ENCODE measurements at regions not wholly inside any gene's neighbourhood (a gene's known extent, or its start where the extent isn't known, plus 50 kb on each side); places are given as distances from the start of the nearest gene placed in this dataset.
"Not testable (repeated sequence)": the region's sequence is repeated elsewhere in the genome, so short reads cannot be mapped to it uniquely, and the experiment has no call there.

DNA sequence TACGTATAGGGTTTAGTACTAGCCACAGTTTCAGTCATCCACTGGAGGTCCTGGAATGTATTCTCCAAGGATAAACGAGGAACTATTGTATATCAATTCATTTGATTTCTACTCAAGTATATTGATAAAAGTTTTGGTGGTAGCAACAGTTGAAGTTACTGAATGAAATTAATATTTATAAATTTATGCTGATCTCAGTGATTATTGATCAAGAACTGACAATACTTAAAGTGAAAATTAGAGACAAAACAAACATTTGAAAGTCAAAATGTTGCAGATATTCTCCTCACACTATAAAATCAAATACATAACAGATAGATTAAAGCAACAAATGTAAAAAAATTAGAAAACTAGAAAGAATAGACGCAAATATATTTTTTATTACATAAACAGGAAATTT, 150.9 kb upstream of the SLC35G4 start:
- DNase-seq (ENCODE audit: low spot score), result no peak

DNA sequence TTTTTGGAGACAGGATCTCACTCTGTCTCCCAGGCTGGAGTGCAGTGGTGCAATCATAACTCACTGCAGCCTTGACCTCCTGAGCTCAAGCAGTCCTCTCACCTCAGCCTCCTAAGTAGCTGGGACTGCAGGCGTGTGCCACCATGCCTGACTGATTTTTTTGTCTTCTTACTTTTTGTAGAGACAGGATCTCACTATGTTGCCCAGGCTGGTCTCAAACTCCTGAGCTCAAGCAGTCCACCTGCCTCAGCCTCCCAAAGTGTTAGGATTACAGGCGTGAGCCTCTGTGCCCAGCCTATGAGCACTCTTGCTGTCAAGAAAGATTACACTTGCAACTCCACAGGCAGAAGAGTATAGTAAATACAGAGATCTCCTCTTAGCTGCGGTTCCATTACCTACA, 151.5 kb upstream of the SLC35G4 start:
- DNase-seq (ENCODE audit: low spot score), result not testable (repeated sequence)

DNA sequence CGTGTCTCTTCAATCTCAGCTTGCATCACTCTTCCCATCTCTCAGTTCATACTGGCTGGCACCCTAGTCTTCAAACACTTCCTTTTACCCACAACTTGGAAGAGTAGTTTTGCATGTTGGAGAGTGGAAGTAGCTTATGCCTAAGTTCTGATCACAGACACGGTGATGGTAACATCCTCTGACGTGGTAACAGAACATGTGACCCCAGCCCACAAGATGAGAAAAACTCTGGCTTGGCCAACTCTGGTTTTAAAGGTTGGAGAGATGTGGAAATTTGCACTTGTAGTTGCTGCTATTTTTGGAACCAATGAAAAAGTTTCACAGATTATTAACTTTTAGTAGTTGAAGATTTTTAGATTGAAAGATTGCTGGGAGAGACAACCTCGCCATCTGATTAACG, 155.4 kb upstream of the SLC35G4 start:
- DNase-seq (ENCODE audit: low spot score), result no peak

DNA sequence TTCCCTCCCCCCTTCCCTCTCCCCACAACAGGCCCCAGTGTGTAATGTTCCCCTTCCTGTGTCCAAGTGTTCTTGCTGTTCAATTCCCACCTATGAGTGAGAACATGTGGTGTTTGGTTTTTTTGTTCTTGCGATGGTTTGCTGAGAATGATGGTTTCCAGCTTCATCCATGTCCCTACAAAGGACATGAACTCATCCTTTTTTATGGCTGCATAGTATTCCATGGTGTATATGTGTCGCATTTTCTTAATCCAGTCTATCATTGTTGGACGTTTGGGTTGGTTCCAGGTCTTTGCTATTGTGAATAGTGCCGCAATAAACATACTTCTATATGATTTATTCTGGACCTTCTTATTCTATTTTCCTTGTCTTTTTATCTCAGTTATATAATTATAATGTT, 165.2 kb upstream of the SLC35G4 start:
- DNase-seq (ENCODE audit: low spot score), result not testable (repeated sequence)

DNA sequence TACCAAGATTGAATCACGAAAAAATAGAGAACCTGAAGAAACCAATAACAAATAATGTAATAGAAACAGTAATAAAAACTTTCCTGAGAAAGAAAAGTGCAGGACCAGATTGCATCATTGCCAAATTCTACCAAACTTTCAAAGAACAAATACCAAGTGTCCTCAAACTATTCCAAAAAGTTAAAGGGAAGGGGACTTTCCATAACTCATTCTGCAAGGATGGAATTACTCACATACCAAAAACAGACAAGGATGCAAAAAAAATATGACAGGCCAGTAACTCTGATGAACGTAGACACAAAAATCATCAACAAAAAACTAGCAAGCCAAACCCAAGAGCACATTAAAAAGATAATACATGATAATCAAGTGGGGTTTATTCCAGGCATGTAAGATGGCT, 172.3 kb upstream of the SLC35G4 start:
- no peak for DNase-seq (ENCODE audit: low spot score)

DNA sequence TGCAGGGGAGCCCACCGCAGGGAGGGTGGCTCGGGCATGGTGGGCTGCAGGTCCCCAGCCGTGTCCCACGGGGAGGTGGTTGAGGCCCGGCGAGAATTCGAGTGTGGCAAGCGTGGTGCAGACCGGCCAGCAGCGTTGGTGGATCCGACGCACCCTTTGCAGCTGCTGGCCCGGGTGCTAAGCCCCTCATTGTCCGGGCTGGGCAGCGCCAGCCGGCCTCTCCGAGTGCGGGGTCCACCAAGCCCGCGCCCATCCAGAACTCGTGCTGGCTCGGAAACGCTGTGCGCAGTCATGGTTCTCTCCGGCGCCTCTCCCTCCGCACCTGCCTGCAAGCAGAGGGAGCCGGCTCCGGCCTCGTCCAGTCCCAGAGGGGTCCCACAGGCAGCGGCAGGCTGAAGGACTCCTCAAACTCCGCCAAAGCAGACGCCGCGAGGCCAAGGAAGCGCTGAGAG, 177.0 kb upstream of the SLC35G4 start:
- no peak for DNase-seq (ENCODE audit: low spot score)

DNA sequence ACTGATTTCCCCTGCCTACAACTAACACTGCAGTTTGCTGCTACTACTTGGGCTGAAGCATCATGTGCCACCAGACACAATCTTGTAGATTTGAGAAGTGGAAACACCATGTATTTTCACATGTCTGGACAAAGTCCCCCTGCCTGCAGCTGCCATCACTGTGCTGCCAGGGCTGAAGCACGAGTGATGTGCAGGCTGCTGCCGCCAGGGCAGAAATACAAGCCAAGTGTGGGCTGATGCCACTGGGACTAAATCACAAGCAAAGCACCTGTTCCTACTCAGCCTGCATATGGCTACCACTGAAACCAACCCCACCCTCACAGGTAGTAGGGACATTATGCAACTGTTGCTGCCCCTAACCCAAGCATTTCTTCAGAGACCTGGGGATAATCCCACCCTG, 179.5 kb upstream of the SLC35G4 start:
- DNase-seq (ENCODE audit: low spot score), result no peak

DNA sequence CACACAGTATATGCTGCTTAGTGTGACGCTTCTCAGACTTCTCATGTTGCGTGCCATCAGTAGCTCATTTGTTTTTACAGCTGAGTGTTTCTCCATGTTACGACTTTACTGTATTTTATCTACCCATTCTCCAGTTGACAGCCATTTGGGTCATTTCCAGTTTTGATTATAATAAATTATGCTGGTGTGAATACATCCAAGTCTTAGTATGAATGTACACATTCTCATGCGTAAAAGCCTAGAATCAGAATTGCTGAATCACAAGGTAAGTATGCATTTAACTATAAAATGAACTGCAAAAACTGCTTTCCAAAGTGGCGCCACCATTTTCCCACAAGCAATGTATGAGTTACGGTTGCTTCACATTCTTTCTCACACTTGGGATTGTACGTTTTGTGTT, 184.2 kb upstream of the SLC35G4 start:
- DNase-seq (ENCODE audit: low spot score), result no peak

DNA sequence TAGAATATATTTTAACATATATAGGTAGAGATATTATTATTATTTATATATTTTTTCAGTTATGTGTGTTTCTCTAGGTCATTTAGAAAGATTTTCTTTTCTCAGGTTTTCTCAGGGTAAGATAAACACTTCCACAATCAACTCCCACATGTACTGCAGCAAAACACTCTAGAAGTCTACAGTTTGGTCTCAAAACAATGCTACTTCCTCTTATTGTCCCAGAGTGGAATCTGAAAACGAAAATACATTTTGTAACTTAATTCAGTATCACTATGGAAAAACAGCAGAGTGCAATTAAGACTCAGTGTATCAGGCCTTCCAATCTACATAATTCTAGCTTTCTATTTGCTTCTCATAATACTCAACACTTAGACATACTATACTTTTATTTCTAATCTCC, 190.1 kb upstream of the SLC35G4 start:
- no peak for DNase-seq (ENCODE audit: low spot score)

DNA sequence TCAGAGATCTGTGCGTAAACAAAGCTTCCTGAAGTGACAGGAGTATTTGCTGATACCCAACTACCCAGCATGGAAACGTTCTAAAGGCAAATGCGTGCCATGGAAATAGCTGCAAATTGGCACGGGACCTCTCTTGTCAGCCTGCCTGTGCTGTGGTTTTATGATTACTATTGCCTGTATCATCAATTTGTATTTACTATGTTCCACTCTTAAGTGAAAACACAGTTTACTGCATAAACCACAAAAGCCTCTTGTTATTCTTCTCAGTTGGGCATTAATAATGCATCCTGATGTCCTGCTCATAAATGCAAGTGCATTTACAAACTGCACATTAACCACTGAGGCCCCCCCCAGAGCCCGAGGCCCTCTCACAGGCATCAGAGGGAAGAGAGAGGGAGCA, 196.6 kb upstream of the SLC35G4 start:
- no peak for DNase-seq (ENCODE audit: low spot score)

DNA sequence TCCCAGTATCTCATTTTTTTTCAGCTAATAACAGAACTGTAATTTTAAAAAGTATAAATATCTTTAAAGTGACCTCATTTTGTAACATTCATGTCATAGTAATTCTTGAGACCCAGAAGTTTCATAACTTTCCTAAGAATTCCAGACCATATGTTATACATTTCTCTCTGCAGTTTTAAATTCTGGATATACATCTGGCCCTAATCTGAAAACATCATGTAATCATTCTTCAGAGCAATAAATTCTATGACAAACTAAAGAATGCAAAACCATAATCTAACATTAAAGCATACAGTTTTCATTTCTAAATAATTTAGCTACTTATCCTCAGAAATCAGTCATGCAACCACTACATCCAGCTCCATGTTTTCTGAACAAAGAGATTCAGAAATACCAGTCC, 198.3 kb upstream of the SLC35G4 start:
- DNase-seq (ENCODE audit: low spot score), result no peak

DNA sequence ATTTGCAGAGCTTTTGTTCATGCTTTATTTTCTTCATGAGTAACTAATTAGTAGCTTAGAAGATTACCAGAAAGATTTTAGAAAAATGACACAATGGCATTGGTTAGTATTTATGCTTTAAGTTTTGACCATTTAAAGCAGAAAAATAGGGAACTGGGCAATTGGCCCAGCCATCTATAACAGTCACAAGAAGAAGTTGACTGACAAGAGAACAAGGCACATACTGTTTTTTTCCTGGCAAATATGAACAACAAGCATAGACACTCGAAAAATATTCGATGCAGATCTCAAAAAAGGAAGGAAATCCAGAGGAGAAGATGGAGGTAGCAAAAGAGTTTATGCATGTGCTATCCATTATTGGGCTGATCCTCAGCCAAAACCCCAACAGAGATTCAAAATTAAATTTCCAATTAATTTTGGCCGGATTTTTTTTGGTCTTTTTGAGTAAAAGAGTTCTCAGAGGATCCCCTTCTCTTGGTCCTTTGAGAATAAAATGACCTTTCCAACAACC, 200.8 kb upstream of the SLC35G4 start:
- no peak for DNase-seq (ENCODE audit: low spot score)

DNA sequence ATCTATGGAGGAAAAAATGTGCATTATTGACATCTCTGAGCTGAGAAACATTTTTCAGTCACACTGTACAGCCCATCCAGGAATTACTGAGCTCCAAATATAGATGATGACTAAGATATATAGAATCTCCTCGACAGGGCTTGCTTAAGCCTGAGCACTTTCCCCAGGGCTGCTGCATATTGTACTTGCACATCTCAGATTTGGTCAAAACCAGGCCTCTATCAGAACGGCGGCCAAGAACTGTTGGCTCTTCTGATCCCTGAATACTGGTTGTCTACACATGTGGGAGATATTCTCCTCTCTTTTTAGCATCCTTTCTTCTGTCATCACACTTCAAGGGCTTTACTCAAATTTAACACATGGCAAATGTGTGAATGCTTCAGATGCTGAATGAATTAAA, 201.5 kb upstream of the SLC35G4 start:
- DNase-seq (ENCODE audit: low spot score), result no peak

DNA sequence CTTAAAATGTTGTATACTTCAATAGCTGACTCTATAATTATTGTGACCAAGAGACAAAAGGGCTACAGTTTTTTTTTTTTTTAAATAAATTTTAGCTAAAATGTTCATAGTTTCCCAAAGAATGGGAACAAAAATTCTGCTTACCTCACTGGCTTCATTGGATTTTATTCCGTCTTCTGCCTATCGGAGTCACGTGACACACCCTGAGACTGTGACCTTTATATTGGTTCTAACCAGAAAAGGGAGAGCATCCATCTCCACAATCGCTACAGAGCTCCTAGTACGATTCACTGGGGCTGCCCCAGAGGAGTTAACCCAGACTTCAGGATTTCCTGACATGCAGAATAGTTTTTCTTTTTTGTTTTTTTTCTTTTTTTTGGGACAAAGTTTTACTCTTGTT, 203.6 kb upstream of the SLC35G4 start:
- no peak for DNase-seq (ENCODE audit: low spot score)

DNA sequence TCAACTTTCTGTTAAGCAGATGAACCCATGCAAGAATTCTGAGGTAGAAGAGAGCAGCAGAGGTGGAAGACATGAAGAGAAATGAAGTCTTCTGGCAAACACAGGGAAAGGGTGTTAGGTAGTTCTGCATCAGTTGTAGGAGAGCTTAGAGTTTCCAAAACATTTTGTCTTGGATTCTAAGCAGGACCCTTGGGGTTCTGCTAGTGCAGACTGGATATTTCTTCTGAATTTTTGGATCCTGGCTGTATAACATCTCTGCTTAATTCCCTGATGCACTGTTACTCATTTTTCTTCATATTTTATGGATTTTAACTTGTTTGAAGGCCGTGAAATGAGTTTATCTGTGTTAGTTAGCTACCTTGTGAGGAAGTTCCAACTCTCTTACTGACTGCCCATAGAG, 208.7 kb upstream of the SLC35G4 start:
- no peak for DNase-seq (ENCODE audit: low spot score)

DNA sequence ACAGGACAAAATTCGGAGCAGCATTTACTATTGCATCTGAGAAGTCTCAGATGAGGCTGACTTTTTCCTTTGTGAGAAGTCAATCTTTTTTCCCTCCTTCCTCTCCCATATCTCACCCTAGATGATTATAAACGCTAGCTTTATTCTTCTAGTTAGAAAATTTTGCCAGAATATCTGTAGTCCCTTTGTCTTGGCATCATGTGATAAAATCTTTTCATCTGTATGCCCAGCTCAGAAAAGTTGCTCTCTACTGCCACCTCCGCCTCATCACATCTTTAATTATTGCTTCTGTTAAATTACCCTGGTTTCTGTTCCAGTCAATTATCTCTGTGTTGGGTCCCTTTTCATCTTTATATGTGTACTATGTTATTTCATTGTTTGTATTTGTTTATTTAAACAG, 210.8 kb upstream of the SLC35G4 start:
- DNase-seq (ENCODE audit: low spot score), result no peak

DNA sequence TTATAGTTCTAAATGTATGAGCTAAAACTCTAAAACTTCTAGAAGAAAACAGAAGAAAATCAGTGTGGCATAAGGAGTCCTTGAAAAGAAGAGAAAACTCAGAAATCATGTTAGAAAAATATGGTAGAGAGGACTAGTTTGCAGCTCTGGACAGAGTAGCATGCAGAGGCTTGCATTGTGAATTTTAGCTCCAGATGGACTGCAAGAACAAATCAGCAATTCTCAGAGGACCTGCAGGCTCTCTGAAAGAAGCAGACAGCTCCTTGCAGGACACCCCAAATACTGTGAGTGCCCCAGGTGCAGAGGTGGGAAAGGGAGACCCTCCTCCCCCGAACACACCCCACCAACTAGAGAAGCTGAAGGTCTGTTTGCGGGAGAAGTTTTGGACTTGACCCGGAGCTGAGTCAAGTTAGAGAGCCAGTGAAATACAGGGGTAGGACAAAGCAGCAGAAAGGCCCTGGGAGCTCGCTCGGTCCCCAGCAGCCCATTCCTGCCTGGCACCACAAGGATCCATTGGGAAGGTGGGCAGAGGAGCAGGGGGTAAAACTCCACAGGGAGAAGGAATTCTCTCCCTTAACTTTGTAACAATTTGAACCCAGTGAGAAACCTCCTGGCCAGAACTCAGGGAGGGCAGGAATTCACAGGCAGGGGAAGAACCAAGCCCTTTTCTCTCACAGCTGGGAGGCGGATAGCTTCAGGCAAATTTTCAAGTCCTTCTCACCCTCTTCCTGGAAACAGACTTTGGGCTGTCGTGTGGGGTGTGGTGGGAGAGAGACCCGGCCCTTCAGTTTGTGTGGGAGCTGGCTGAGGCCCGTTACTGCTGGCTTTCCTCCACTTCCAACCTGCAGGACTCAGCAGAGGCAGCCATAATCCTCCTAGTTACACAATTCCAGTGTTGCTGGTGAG, 216.2 kb upstream of the SLC35G4 start:
- no peak for DNase-seq (ENCODE audit: low spot score)

DNA sequence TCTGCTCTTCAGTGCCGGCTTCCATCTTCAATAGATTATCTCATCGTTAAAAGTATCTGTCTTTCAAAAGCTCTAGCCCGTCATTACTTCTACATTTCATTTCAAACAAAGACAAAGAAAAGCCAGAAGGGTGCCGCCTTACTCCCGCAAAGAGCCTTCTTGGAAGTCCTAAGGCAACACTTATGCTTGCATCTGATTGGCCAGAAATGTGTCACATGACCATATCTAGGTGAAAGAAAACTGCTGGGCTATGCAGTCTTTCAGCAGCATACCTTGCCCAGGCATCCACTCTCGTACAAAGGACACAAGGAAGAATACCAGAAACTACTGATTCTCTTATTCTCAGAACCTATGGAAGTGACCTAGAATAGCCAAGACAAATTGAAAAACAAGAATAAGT, 217.1 kb upstream of the SLC35G4 start:
- no peak for DNase-seq (ENCODE audit: low spot score)

DNA sequence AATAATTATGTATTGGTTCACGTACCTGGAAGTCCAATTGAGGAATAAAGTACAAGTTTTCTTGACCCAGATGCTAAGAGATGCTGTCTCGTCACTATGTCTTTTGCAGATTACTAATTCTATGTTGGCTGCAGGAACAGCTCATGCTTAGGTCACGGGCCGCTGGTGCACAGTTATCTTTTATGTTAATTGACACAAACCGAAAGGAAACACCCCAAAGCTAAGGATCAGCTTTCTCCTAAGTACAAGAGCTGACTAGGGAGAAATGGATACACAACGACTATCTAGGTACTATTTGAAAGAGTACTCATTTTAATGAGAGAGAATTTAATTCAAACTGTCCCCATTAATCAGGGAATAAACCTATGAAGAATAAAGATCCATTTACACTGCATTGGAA, 217.7 kb upstream of the SLC35G4 start:
- no peak for DNase-seq (ENCODE audit: low spot score)

DNA sequence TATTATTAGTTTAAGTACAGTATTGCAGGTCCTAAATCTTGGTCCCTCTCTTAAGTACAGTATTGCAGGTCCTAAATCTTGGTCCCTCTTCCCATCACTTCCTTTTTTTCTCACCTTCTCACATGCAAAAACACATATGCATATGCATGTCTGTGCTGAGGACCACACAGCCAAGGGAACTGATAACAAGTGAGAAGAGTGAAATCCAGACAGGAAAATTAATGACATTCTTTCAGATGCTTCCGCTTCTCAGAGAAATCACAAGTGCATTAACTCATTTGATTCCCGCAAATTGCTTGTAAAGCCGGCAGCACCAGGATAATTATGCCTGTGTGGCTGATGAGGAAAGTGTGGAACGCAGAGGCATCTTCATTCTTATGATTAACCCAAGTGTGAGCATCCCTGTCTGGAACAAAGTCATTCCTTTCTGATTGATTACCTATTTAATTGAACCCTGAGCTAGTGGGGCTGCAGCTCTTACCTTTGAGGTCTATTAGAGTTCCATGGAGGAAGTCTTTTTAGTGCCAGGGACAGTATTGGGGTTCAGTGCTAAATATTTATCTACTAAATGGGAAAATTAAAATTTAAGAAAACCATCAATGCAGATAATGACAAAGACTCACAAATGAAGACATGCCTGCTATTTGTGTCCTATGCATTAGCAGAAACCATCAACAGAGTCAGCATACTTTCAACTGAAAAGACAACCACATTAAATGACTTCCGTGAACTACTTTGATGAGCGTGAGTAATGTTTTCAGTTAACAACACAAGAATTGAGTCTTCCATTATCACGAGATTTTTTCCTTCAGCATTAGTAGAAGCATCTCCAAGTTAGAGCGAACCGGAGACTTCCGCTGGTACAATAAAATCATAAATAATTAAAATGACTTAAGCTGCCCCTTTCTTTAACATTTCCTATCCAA, 220.4 kb upstream of the SLC35G4 start:
- DNase-seq (ENCODE audit: low spot score), result no peak

DNA sequence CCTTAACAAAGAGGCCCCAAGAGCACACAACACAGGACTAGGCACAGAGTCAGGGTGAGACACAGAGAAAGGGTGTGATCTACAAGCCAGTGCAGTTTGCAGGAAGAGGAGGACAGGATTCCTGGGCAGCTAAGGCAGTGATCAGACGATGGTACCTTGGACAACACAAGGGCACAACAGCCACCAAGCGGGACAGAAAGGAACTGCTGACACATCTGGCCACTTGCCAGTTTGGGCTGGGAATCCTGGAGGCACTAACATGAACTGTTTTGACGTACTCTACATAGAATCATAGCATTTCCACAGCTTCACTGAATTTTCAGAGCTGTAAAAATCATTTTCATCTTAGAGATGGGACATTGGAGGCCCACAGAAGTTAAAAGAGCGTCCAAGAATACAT, 221.5 kb upstream of the SLC35G4 start:
- peak; percentile 50 for DNase-seq (ENCODE audit: low spot score)

DNA sequence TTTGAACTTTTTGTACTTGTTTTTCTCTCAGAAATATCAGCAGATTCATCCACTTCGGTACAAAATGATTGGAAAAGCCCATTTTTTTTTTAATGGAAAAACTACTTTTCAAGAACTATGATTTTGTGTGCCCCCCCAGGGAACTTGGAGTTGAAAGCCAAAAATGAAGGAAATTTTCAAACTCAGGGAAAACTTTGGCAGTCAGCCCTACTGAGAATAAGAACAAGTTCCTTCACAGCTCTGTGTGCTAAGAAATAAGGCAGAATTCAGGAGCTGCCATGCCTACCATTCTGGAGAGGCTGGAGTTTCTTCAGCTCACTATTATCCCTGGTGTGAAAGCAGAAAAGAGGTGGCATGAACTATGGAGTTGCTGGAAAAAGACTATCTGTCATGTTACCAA, 226.0 kb upstream of the SLC35G4 start:
- DNase-seq (ENCODE audit: low spot score), result no peak

DNA sequence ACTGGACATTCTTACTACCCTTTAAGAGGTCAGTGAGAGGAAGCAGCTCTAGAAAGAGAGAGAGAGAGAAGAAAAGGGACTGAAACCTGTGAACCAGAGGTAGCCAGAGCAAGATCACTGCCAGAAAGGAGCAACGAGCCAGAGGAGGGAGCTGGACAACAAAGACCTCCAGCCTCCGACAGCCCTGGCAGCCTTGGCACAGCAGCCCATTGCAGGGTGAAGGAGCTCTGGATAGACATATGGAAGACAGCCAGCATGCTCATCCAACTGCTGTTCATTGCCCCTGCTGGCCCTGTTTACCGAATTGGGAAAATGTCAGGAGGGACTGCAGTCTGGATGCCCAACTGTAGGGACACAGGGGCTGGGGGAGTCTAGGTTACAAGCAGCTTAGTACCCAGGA, 228.4 kb upstream of the SLC35G4 start:
- DNase-seq (ENCODE audit: low spot score), result no peak

All from ecto neural progenitor cell (in vitro differentiated cells).